ENCODE measurements at regions not wholly inside any gene's neighbourhood (a gene's known extent, or its start where the extent isn't known, plus 50 kb on each side); places are given as distances from the start of the nearest gene placed in this dataset.
"Not testable (repeated sequence)": the region's sequence is repeated elsewhere in the genome, so short reads cannot be mapped to it uniquely, and the experiment has no call there.

DNA sequence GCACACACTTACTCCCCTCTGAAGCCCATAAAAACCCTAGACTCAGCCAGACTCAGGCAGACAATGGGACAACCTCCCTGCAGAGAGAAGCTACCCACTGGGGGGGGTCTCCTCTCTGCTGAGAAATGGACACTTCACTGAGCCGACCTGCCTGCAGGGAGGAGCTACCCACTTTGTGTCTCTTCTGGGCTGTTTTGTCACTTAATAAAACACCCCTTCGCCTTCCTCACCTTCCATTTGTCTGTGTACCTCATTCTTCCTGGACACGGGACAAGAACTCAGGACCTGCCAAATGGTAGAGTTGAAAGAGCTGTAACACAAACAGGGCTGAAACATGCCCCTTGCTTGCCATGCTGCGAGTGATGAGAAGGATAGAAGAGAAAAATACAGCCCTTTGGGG is 151.7 kb upstream of the HDDC2 start:
- TF ChIP-seq, protein P1, sequence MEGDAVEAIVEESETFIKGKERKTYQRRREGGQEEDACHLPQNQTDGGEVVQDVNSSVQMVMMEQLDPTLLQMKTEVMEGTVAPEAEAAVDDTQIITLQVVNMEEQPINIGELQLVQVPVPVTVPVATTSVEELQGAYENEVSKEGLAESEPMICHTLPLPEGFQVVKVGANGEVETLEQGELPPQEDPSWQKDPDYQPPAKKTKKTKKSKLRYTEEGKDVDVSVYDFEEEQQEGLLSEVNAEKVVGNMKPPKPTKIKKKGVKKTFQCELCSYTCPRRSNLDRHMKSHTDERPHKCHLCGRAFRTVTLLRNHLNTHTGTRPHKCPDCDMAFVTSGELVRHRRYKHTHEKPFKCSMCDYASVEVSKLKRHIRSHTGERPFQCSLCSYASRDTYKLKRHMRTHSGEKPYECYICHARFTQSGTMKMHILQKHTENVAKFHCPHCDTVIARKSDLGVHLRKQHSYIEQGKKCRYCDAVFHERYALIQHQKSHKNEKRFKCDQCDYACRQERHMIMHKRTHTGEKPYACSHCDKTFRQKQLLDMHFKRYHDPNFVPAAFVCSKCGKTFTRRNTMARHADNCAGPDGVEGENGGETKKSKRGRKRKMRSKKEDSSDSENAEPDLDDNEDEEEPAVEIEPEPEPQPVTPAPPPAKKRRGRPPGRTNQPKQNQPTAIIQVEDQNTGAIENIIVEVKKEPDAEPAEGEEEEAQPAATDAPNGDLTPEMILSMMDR (IDR thresholded peaks at IDR 0.05; ENCODE audit: unreplicated experiment) = no peak
- Mint-ChIP-seq H3K4me3 (ENCODE audit: low read depth) (no peak overlapping the region), H3K4me1 (ENCODE audit: low read depth) (no peaks in the 10 kb centered on the region), H3K9me3 (ENCODE audit: low read depth) (peaks cover 10% of the 10 kb centered on the region), H3K27ac (no peak overlapping the region), H3K27me3 (no peaks in the 10 kb centered on the region), H3K36me3 (ENCODE audit: insufficient read depth) (no peaks in the 10 kb centered on the region)
- no peak for DNase-seq (ENCODE audit: low spot score, unreplicated experiment)

DNA sequence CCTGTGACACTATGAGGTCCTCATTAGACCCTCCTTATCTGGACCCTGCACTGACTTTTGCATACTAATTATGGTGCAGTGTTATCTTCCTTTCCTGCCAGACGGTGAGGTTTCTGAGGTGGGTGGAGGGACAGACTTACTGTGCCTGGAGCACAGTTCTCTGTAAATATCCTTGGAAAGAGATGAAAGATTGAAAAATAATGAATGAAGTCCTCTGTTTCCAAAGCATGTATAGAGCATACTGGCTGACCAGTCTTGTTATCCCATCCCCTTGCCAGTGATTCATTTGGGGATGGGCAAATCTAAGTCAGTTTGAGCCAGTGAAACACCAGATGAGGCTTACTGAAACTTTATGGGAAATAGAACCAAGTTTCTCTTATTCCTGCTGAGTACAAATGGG is 152.6 kb upstream of the HDDC2 start:
- no peaks in the 10 kb centered on the region for H3K4me1 Mint-ChIP-seq (ENCODE audit: low read depth)

DNA sequence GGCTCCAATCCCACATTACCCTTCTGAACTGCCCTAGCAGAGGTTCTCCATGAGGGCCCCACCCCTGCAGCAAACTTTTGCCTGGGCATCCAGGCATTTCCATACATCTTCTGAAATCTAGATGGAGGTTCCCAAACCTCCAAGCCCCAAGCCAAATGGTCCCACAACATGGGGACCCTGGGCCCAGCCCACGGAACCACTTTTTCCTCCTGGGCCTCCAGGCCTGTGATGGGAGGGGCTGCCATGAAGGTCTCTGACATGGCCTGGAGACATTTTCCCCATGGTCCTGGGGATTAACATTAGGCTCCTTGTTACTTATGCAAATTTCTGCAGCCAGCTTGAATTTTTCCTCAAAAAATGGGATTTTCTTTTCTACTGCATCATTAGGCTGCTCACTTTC is 156.7 kb upstream of the HDDC2 start:
- DNase-seq (ENCODE audit: low spot score, unreplicated experiment); H3K27ac Mint-ChIP-seq; H3K36me3 Mint-ChIP-seq (ENCODE audit: insufficient read depth); H3K27me3 Mint-ChIP-seq; H3K4me1 Mint-ChIP-seq (ENCODE audit: low read depth); H3K4me3 Mint-ChIP-seq (ENCODE audit: low read depth): not testable (repeated sequence)
- H3K9me3 Mint-ChIP-seq (ENCODE audit: low read depth) = peaks cover 21% of the 10 kb centered on the region

More for the DNA sequence above, 152.6 kb upstream of the HDDC2 start:
- Mint-ChIP-seq H3K27me3 (no peaks in the 10 kb centered on the region), H3K36me3 (ENCODE audit: insufficient read depth) (no peaks in the 10 kb centered on the region), H3K9me3 (ENCODE audit: low read depth) (peaks cover 16% of the 10 kb centered on the region), H3K27ac (no peak overlapping the region), H3K4me3 (ENCODE audit: low read depth) (no peak overlapping the region)
- TF ChIP-seq, protein P1 (IDR thresholded peaks at IDR 0.05; ENCODE audit: unreplicated experiment) = no peak
- DNase-seq (ENCODE audit: low spot score, unreplicated experiment) = no peak

DNA sequence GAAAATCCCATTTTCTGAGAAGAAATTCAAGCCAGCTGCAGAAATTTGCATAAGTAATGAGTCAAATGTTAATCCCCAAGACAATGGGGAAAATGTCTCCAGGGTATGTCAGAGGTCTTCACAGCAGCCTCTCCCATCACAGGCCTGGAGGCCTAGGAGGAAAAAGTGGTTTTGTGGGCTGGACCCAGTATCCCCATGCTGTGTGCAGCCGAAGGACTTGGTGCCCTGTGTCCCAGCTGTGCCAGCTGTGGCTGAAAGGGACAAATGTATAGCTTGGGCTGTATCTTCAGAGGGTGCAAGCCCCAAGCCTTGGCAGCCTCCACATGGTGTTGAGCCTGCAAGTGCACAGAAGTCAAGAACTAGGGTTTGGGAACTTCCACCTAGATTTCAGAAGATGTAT is 163.6 kb upstream of the HDDC2 start:
- H3K4me1 Mint-ChIP-seq (ENCODE audit: low read depth); H3K36me3 Mint-ChIP-seq (ENCODE audit: insufficient read depth); DNase-seq (ENCODE audit: low spot score, unreplicated experiment); H3K27ac Mint-ChIP-seq; H3K27me3 Mint-ChIP-seq; H3K4me3 Mint-ChIP-seq (ENCODE audit: low read depth): not testable (repeated sequence)
- H3K9me3 Mint-ChIP-seq (ENCODE audit: low read depth) = peaks cover 19% of the 10 kb centered on the region

DNA sequence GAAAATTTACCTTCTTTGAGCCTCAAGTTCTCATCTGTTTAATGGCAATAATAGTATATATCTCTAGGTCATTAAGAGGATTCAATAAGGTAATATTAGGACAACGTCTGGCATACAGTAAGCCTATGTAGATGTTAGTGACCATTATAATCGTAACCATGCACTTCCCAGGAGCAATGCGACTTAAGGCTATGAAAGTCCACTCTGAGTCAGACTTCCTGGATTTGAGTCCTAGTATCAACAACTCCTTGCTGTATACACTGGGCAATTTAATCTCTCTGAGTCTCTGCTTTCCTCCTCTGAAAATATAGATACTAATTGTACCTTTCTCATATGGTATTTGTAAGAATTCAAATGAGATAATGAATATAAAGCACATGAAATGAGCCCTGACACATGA is 168.1 kb upstream of the HDDC2 start:
- H3K27me3 Mint-ChIP-seq = no peaks in the 10 kb centered on the region
- TF ChIP-seq, protein P1 (IDR thresholded peaks at IDR 0.05; ENCODE audit: unreplicated experiment) = no peak
- H3K27ac Mint-ChIP-seq = no peak overlapping the region
- H3K36me3 Mint-ChIP-seq (ENCODE audit: insufficient read depth) = peaks cover under 1% of the 10 kb centered on the region
- H3K9me3 Mint-ChIP-seq (ENCODE audit: low read depth) = peaks cover 11% of the 10 kb centered on the region
- no peak overlapping the region for H3K4me3 Mint-ChIP-seq (ENCODE audit: low read depth)
- no peak for DNase-seq (ENCODE audit: low spot score, unreplicated experiment)
- no peaks in the 10 kb centered on the region for H3K4me1 Mint-ChIP-seq (ENCODE audit: low read depth)

DNA sequence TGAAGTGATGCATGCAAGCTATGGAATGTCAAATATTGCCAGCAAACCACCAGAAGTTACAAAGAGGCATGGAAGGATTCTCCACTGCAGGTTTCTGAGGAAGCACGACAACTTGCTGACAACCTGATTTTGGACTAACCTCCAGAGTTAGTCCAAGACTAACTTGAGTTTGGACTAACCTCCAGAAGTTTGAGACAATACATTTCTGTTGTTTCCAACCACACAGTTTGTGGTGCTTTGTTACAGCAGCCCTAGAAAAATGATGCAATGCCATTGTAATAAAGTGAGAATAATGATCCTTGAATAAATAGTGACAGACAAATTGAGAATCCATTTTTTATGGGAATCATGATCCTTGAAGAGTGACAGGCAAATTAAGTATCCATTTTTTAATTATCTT is 169.9 kb upstream of the HDDC2 start:
- no peaks in the 10 kb centered on the region for H3K4me1 Mint-ChIP-seq (ENCODE audit: low read depth)
- H3K9me3 Mint-ChIP-seq (ENCODE audit: low read depth) = peaks cover 2% of the 10 kb centered on the region
- TF ChIP-seq, protein P1 (IDR thresholded peaks at IDR 0.05; ENCODE audit: unreplicated experiment) = no peak
- no peak overlapping the region for H3K4me3 Mint-ChIP-seq (ENCODE audit: low read depth)
- H3K27me3 Mint-ChIP-seq = no peaks in the 10 kb centered on the region
- H3K27ac Mint-ChIP-seq = no peak overlapping the region
- no peak for DNase-seq (ENCODE audit: low spot score, unreplicated experiment)
- no peaks in the 10 kb centered on the region for H3K36me3 Mint-ChIP-seq (ENCODE audit: insufficient read depth)
